WI38 (cell line): ENCODE measurements at regions not wholly inside any gene's neighbourhood (a gene's known extent, or its start where the extent isn't known, plus 50 kb on each side); places are given as distances from the start of the nearest gene placed in this dataset.
"Not testable (repeated sequence)": the region's sequence is repeated elsewhere in the genome, so short reads cannot be mapped to it uniquely, and the experiment has no call there.

Source experiments
- H3K4me3 ChIP-seq: 2 replicates; pipeline ENCODE4 v1.5.1; 2011; ENCODE audit warnings: low read depth, mild to moderate bottlenecking, control low read depth, low read length
- CTCF ChIP-seq: IDR thresholded peaks from 2 replicates; pipeline ENCODE4 v1.5.1; 2012; ENCODE audit warnings: low read depth, mild to moderate bottlenecking, control low read depth, low read length

- H3K4me3 ChIP-seq = no peak overlapping the region
- TF ChIP-seq CTCF = no peak
These were observed 486.6 kb upstream of the PCDH10 start for GRCh38 chr4:132662456-132662855.

GRCh38 chr4:132669786-132670185, 479.3 kb upstream of the PCDH10 start:
- no peak for TF ChIP-seq CTCF
- H3K4me3 ChIP-seq = no peak overlapping the region

DNA sequence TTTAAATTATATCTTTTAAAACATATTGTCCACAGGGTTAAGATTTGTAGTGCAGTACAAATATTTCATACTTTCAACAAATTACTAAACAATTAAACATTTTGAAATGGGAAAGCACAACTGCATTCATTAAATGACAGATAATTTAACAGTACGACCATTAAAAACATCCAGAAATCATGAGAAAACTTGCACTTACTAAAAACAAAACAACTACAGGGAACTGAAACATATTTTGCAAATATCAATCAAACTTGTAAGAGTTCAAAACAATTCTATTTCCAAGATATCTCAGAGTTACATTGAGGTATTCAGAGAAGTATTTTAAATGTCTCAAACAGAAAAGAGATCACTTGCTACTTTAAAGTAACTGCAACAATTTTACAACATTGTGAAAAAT, 478.5 kb upstream of the PCDH10 start:
- no peak for TF ChIP-seq CTCF
- H3K4me3 ChIP-seq = no peak overlapping the region

GRCh38 chr4:132683957-132684356, 465.1 kb upstream of the PCDH10 start:
- TF ChIP-seq CTCF = no peak
- no peak overlapping the region for H3K4me3 ChIP-seq

DNA sequence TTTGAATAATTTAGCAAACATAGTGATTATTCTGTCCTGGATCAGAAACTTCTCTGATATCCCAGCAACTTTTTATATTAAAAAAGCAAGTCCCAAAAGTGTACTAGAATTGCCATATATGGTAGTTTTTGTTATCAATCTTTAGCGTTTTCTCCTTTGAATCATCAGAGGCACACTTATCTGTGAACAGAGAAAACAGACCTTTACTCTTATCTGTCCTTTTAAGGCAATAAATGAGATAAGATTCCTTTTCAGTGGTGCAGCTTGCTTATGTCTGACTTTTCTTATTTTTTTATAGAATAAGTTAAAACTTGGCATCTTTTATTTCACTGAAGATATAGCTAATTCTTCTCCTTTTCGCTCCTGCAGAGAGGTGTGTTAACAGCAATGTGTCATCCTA, 458.1 kb upstream of the PCDH10 start:
- no peak for TF ChIP-seq CTCF
- no peak overlapping the region for H3K4me3 ChIP-seq

- no peak overlapping the region for H3K4me3 ChIP-seq
- no peak for TF ChIP-seq CTCF
These were observed 457.4 kb upstream of the PCDH10 start for GRCh38 chr4:132691668-132692067.

DNA sequence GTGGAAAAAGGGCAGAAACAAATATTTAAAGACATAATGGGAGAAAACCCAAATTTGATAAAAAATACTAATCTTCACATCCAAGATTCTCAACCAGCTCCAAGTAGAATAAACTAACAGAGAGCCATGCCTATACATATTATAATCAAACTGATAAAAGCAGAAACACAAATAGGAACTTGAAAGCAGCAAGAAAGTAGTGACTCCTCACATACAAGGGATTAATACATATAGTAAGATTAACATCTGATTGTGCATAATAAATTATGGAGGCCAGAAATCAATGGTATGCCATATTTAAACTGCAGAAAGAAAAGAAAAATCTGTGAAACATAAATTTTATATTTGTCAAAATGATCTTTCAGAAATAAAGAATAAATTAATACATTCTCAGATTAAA, 454.3 kb upstream of the PCDH10 start:
- no peak for TF ChIP-seq CTCF

DNA sequence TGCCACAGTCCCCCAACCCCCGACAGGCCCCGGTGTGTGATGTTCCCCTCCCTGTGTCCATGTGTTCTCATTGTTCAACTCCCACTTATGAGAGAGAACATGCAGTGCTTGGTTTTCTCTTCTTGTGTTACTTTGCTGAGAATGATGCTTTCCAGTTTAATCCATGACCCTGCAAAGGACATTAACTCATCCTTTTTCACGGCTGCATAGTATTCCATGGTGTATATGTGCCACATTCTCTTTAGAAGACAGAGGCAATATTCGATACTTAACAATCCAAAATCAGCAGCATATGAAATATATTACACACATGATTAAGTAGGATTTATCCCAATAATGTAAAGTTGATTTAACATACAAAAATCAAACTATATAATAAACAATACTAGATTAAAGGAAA, 451.6 kb upstream of the PCDH10 start:
- H3K4me3 ChIP-seq = not testable (repeated sequence)

More for the DNA sequence above, 454.3 kb upstream of the PCDH10 start:
- no peak overlapping the region for H3K4me3 ChIP-seq
